ENCODE measurements at regions not wholly inside any gene's neighbourhood (a gene's known extent, or its start where the extent isn't known, plus 50 kb on each side); places are given as distances from the start of the nearest gene placed in this dataset.
A peak's percentile ranks its signal among the peaks of the same experiment; 100 is the strongest.

GRCh38 chr20:21574443-21574842, 60.6 kb upstream of the NKX2-2 start:
- TF ChIP-seq TEAD4 (IDR thresholded peaks at IDR 0.05), result no peak
- no peak for TF ChIP-seq RAD21 (IDR thresholded peaks at IDR 0.05; ENCODE audit: low read depth)
- TF ChIP-seq NFIC (IDR thresholded peaks at IDR 0.05), result no peak
- no peak for TF ChIP-seq EP300 (IDR thresholded peaks at IDR 0.05; ENCODE audit: borderline replicate concordance)
- TF ChIP-seq FOXM1 (IDR thresholded peaks at IDR 0.05; ENCODE audit: borderline replicate concordance, low read depth), result no peak
- TF ChIP-seq MAX (IDR thresholded peaks at IDR 0.05), result no peak
- TF ChIP-seq REST (IDR thresholded peaks at IDR 0.05; ENCODE audit: low read depth), result no peak
- no peak for TF ChIP-seq TAF1 (IDR thresholded peaks at IDR 0.05; ENCODE audit: low read depth)
- TF ChIP-seq CEBPB (IDR thresholded peaks at IDR 0.05), result no peak
- TF ChIP-seq USF1 (IDR thresholded peaks at IDR 0.05), result no peak
- TF ChIP-seq ZBTB7A (IDR thresholded peaks at IDR 0.05; ENCODE audit: low read depth), result no peak
- no peak for TF ChIP-seq CREB1 (IDR thresholded peaks at IDR 0.05; ENCODE audit: low read depth)
- TF ChIP-seq YY1 (IDR thresholded peaks at IDR 0.05; ENCODE audit: low read depth), result no peak
- TF ChIP-seq EGR1 (IDR thresholded peaks at IDR 0.05), result no peak
- TF ChIP-seq TCF12 (IDR thresholded peaks at IDR 0.05; ENCODE audit: low read depth), result no peak

- TF ChIP-seq YY1 (IDR thresholded peaks at IDR 0.05; ENCODE audit: low read depth), result no peak
- TF ChIP-seq MAX (IDR thresholded peaks at IDR 0.05), result no peak
- no peak for TF ChIP-seq TEAD4 (IDR thresholded peaks at IDR 0.05)
- TF ChIP-seq TCF12 (IDR thresholded peaks at IDR 0.05; ENCODE audit: low read depth), result no peak
- TF ChIP-seq ZBTB7A (IDR thresholded peaks at IDR 0.05; ENCODE audit: low read depth), result no peak
- no peak for TF ChIP-seq CREB1 (IDR thresholded peaks at IDR 0.05; ENCODE audit: low read depth)
- no peak for TF ChIP-seq TAF1 (IDR thresholded peaks at IDR 0.05; ENCODE audit: low read depth)
- TF ChIP-seq EP300 (IDR thresholded peaks at IDR 0.05; ENCODE audit: borderline replicate concordance), result no peak
- TF ChIP-seq USF1 (IDR thresholded peaks at IDR 0.05), result no peak
- no peak for TF ChIP-seq NFIC (IDR thresholded peaks at IDR 0.05)
- TF ChIP-seq CEBPB (IDR thresholded peaks at IDR 0.05), result no peak
- TF ChIP-seq EGR1 (IDR thresholded peaks at IDR 0.05), result no peak
- TF ChIP-seq REST (IDR thresholded peaks at IDR 0.05; ENCODE audit: low read depth), result no peak
- TF ChIP-seq FOXM1 (IDR thresholded peaks at IDR 0.05; ENCODE audit: borderline replicate concordance, low read depth), result no peak
- no peak for TF ChIP-seq RAD21 (IDR thresholded peaks at IDR 0.05; ENCODE audit: low read depth)
These were observed 59.4 kb upstream of the NKX2-2 start for GRCh38 chr20:21573259-21573658.

GRCh38 chr20:21571841-21572690, 58.2 kb upstream of the NKX2-2 start:
- peak; percentile 61 for TF ChIP-seq RAD21 (IDR thresholded peaks at IDR 0.05; ENCODE audit: low read depth)
- TF ChIP-seq TAF1 (IDR thresholded peaks at IDR 0.05; ENCODE audit: low read depth), result no peak

GRCh38 chr20:21570285-21570992, 56.6 kb upstream of the NKX2-2 start:
- TF ChIP-seq TEAD4 (IDR thresholded peaks at IDR 0.05) (no peak), NFIC (IDR thresholded peaks at IDR 0.05) (no peak), TAF1 (IDR thresholded peaks at IDR 0.05; ENCODE audit: low read depth) (no peak), REST (IDR thresholded peaks at IDR 0.05; ENCODE audit: low read depth) (no peak), ZBTB7A (IDR thresholded peaks at IDR 0.05; ENCODE audit: low read depth) (no peak), CREB1 (IDR thresholded peaks at IDR 0.05; ENCODE audit: low read depth) (no peak), YY1 (IDR thresholded peaks at IDR 0.05; ENCODE audit: low read depth) (no peak), MAX (IDR thresholded peaks at IDR 0.05) (no peak), FOXM1 (IDR thresholded peaks at IDR 0.05; ENCODE audit: borderline replicate concordance, low read depth) (no peak), EGR1 (IDR thresholded peaks at IDR 0.05) (no peak), CEBPB (IDR thresholded peaks at IDR 0.05) (no peak), EP300 (IDR thresholded peaks at IDR 0.05; ENCODE audit: borderline replicate concordance) (no peak), USF1 (IDR thresholded peaks at IDR 0.05) (no peak), RAD21 (IDR thresholded peaks at IDR 0.05; ENCODE audit: low read depth) (no peak), TCF12 (IDR thresholded peaks at IDR 0.05; ENCODE audit: low read depth) (no peak)

Data from Ishikawa (cell line).